CD4-positive, alpha-beta T cell treated with Interleukin-17A for 1 hour (primary cell): ENCODE measurements at regions not wholly inside any gene's neighbourhood (a gene's known extent, or its start where the extent isn't known, plus 50 kb on each side); places are given as distances from the start of the nearest gene placed in this dataset.

ENCODE experiments used
- DNase-seq: peaks from one replicate; pipeline ENCODE4 v3.0.0-alpha.2; 2020

DNA sequence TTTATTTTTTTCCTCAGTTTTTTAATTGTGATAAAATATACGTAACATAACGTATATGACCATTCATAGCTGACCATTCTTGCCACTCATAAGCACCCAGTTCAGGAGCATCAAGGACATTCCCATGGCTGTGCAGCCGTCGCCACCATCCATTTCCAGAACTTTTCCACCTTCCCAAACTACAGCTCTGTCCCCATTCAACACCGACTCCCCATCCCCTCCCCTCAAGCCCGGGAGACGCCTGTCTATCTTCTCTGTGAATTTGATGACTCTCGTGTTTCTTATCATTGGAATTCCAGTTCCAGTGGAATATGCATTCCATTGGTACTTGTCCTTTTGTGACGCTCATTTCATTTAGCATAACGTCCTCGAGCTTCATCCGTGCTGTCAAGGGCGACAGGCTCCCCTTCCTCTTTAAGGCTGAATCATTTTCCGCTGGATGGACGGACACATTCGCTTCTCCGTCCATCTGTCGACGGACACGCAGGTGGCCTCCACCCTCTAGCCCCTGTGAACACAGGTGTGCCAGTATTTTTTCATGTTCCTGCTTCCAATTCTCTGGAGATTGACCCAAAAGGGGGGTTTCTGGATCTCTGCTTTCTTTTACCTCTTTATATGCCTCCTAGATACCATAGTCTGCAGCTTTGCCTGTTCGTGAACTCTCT is 88.1 kb downstream of the YTHDF1 start:
- no peak for DNase-seq

DNA sequence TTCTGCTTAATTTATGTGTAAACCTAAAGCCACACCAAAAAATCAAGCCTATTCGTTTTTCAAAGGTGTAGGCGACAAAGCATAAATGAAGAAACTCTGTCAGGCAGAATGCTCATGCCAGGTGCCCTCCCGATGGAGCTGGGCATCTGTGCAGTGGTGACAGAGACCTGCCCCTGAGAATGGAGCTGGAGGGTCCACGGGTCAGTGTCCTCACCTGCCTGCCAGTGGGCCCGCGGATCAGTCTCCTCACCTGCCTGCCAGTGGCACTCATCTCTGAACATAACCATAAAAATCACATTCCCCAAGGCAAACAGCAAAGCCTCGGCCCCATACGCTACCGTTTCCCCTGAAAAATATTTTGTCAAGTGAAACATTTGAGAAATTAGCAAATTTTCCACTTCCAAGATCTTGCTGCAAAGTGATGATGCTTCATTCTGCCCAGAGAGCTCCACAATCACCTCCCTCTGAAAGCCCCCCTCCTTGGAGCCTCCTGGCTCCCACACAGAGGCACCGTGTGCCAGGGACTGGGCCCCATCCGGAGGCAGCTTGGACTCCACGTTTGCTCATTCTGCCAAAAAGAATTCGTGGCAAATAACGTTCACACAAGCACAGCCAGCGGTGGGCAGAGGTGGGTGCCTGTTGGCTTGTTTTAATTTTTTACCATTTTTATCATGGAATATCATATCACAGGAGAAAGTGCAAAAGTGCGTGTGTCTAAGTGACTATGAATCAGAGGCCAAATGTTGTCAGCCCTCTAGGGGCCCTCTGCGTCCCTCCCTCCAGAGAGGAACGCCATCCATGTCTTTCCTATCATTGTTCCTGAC is 88.8 kb downstream of the YTHDF1 start:
- DNase-seq = no peak

DNA sequence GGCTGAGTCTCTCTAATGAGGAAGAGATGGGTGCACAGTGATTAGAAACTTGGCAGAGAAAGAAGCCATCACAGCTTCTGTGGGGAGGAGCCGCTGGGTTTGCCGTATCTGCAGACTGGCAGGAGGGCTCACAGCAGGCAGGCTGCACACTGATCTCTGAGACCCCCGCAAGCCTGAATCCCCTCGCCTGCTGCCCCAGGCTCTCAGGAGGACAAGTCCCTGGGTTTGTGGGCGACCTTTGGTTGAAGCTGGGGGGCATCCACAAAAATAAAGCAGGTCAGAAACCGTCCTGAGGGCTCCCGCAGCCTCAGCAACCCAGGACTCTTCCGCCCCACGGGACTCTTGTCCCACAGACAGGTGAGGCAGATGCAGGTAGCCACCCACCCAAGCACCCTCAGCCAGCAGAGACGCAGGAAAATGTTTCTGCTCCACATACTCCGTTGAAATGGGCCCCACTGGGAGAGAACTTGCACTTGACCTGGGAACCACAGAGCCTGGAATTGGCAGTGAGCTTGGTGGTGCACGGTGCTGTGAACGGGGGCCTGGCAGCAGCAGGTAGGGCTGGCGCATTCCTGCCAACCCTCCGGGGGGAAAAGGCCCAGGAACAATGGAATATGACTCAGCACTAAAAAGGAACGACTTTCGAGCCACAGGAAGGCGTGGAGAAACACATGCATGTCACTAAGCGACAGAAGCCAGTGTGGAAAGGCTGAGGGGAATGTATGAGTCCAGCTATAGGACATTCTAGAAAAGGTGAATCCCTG is 89.9 kb downstream of the YTHDF1 start:
- no peak for DNase-seq

DNA sequence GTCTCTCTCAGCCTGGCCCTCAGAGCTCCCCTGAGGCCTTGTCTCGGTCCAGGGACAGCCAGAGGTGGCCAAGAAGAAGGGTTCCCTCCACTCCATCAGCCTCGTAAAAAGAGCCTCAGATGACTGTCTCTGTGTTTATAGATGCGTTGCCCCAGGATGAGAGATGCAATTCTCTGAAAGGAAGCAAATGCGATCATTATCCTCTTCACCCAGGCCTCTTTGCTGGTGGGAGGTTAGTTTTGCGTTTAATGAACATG is 90.4 kb downstream of the YTHDF1 start:
- no peak for DNase-seq

- no peak for DNase-seq
These were observed 91.0 kb downstream of the YTHDF1 start for GRCh38 chr20:63124782-63125580.

- DNase-seq = no peak
These were observed 91.7 kb downstream of the YTHDF1 start for GRCh38 chr20:63124092-63124781.

DNA sequence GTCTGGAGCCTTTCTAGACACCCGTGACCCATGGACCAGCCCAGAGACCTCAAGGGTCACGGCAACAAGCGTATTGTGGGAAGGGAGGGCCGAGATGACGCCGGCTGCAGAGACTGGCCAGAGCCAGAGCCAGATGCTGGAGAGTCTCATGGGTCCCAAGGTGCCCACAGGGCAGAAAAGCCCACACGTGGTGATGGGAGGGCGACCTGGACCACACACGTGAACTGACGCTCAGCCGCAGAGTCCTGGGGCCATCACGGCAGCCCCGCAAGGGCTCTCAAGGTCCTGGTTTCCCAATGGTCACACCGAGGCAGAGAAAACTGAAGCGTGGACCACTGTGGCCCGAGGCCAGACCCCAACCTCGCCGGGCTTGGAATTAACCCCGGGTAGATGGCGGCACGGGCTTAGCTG is 92.6 kb downstream of the YTHDF1 start:
- DNase-seq = no peak

DNA sequence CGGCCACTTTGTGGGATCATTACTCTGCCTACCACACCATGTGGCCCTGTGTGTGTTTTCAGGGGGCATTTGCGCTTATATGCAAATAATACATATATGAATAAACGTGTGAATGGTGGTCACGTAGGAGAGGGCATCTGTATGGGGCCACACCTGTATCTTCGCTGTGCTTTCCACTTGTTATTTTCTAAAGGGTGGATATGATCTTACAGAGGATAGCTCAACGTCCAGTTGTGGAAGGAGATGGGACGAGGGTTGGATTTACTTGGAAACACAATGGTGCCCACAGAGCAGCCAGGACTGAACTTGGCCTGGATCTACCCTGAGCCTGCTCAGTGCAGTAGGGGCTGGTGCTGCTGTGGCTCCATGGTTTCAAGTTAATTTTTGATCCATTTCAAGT is 93.3 kb downstream of the YTHDF1 start:
- DNase-seq = no peak

DNA sequence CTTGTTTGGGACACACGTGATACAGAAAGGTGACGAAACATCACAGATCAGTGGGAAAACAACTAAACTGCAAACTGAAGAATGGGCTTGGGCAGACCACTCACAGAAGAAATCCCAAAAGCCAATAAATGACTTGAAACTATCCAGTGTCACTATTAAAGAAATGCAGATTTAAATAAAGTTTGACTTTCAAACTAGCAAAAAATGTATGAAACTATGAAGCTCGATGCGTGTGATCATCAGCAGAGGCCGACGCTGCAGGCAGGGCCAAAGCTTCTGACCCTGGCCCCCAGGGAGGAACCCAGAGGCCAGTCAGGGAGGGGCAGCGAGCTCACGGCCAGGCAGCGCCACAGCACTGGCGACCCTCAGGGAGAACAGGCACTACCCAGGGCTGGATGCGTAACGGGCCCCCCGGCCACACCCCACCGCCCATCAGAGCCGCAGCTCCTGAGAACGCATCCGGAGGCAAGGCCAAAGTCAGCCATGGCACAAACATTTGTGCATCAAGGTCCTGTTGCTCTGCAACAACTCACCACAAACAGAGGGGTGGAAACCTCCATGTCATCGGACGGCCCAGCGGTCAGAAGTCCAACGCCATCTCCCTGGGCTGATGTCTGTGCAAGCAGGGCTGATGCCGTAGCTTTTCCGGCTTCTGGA is 94.1 kb downstream of the YTHDF1 start:
- DNase-seq = no peak

- no peak for DNase-seq
These were observed 94.7 kb downstream of the YTHDF1 start for GRCh38 chr20:63121246-63121645.

DNA sequence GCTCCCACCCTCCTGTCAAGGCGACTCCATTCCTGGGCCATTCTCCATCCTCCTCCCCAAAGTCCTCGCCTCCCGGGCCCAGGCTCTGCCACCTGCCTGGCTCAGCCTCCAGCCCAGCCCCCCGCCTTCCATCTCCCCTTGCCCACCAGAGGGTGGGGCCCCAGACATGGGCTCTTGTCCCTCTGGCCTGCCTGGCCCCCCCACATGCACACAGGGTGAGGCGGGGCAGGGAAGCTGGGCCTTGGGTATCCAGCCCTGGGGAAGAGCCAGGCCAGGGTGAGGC is 95.2 kb downstream of the YTHDF1 start:
- no peak for DNase-seq

GRCh38 chr20:63119963-63120807 is 95.7 kb downstream of the YTHDF1 start:
- no peak for DNase-seq

DNA sequence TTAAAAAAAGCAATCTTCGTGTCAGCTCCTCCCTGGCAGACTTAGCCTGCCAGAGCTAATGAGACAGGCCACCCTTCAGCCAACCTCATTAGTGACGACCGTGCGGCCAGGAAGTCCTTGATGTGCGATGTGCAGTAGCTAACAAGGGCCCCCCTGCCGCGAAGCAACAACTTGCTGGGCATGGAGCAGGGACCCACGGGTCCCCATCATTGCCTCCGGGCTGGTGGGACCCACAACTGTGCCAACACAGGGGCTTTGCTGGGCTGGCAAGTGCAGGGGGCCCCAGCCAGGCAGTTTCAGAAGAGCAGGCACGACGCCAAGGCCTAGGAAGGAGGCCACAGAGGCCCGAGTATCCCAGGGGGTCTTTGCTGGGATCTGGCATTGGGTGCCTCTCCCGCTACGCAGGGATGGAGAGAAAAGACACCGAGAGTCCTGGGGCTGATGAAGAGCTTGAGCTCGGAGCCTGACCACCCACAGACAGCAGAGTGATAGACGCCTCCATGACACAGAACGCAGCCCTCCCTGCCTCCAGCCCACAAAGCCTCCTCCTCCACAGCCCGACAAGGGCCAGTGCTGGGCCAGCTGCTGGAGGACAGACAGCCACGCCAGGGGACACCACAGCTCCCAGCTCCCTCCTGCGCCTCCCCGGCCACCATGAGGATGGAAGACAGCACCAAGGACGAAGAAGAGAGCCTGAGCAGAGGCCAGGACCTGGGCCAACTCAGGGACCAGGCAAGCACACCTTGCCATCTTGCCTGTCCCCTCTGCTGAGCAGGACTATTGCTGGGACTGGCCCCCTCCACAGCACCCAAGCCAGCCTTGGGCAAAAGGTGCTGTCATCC is 96.6 kb downstream of the YTHDF1 start:
- DNase-seq = no peak

GRCh38 chr20:63118303-63119120 is 97.4 kb downstream of the YTHDF1 start:
- DNase-seq = no peak

GRCh38 chr20:63117661-63118302 is 98.1 kb downstream of the YTHDF1 start:
- no peak for DNase-seq

GRCh38 chr20:63117151-63117550 is 98.8 kb downstream of the YTHDF1 start:
- DNase-seq = no peak

- no peak for DNase-seq
These were observed 99.4 kb downstream of the YTHDF1 start for GRCh38 chr20:63116412-63117106.
